Activated CD4-positive, alpha-beta T cell treated with anti-CD3 and anti-CD28 coated beads, Interleukin-10, Interleukin-2, amounts not matched to agents 100 ng/mL and 50 ng/mL, durations not matched to agents 16 hours and 8 hours (primary cell): ENCODE measurements at regions not wholly inside any gene's neighbourhood (a gene's known extent, or its start where the extent isn't known, plus 50 kb on each side); places are given as distances from the start of the nearest gene placed in this dataset.

Experiments used
- DNase-seq: peaks from one replicate; pipeline ENCODE4 v3.0.0-alpha.2; 2020

- DNase-seq = no peak
Observed at GRCh38 chr10:83037653-83038052, 1101.7 kb upstream of the GHITM start.

GRCh38 chr10:83038631-83039030, 1100.7 kb upstream of the GHITM start:
- DNase-seq = no peak

GRCh38 chr10:83045731-83046130, 1093.6 kb upstream of the GHITM start:
- DNase-seq = no peak

- no peak for DNase-seq
Observed at GRCh38 chr10:83050815-83051214, 1088.5 kb upstream of the GHITM start.

- no peak for DNase-seq
Observed at GRCh38 chr10:83062871-83063270, 1076.4 kb upstream of the GHITM start.

- DNase-seq = no peak
Observed at GRCh38 chr10:83073472-83073871, 1065.8 kb upstream of the GHITM start.

GRCh38 chr10:83075016-83075814, 1064.1 kb upstream of the GHITM start:
- DNase-seq = no peak

- no peak for DNase-seq
Observed at GRCh38 chr10:83075815-83076355, 1063.4 kb upstream of the GHITM start.

GRCh38 chr10:83076443-83076842, 1062.9 kb upstream of the GHITM start:
- DNase-seq = no peak

- DNase-seq = no peak
Observed at GRCh38 chr10:83078160-83078559, 1061.1 kb upstream of the GHITM start.

- no peak for DNase-seq
Observed at GRCh38 chr10:83078645-83079044, 1060.7 kb upstream of the GHITM start.

- DNase-seq = no peak
Observed at GRCh38 chr10:83083831-83084230, 1055.5 kb upstream of the GHITM start.

GRCh38 chr10:83089335-83089734, 1050.0 kb upstream of the GHITM start:
- no peak for DNase-seq

GRCh38 chr10:83104616-83105015, 1034.7 kb upstream of the GHITM start:
- no peak for DNase-seq

- DNase-seq = no peak
Observed at GRCh38 chr10:83108565-83109333, 1030.6 kb upstream of the GHITM start.

- no peak for DNase-seq
Observed at GRCh38 chr10:83119346-83119745, 1020.0 kb upstream of the GHITM start.

GRCh38 chr10:83122336-83122735, 1017.0 kb upstream of the GHITM start:
- no peak for DNase-seq

- no peak for DNase-seq
Observed at GRCh38 chr10:83127942-83128575, 1011.2 kb upstream of the GHITM start.

- no peak for DNase-seq
Observed at GRCh38 chr10:83140811-83141210, 998.5 kb upstream of the GHITM start.

- no peak for DNase-seq
Observed at GRCh38 chr10:83142074-83142563, 997.2 kb upstream of the GHITM start.

- no peak for DNase-seq
Observed at GRCh38 chr10:83144461-83144860, 994.8 kb upstream of the GHITM start.

GRCh38 chr10:83153714-83154113, 985.6 kb upstream of the GHITM start:
- no peak for DNase-seq

GRCh38 chr10:83164156-83164555, 975.2 kb upstream of the GHITM start:
- no peak for DNase-seq
